GM04504 (cell line): ENCODE measurements at regions not wholly inside any gene's neighbourhood (a gene's known extent, or its start where the extent isn't known, plus 50 kb on each side); places are given as distances from the start of the nearest gene placed in this dataset.
A peak's percentile ranks its signal among the peaks of the same experiment; 100 is the strongest.
"Not testable (repeated sequence)": the region's sequence is repeated elsewhere in the genome, so short reads cannot be mapped to it uniquely, and the experiment has no call there.

Experiments used
- DNase-seq: peaks from one replicate; pipeline ENCODE4 v3.0.0-alpha.2; 2012; ENCODE audit warnings: low read depth

GRCh38 chr3:110955301-110955880 is 116.2 kb upstream of the NECTIN3 start:
- peak; percentile 10 for DNase-seq

- peak; percentile 9 for DNase-seq
Measured at GRCh38 chr3:110956081-110956480, 115.5 kb upstream of the NECTIN3 start.

GRCh38 chr3:110957247-110958025 is 114.2 kb upstream of the NECTIN3 start:
- DNase-seq = no peak

- DNase-seq = no peak
Measured at GRCh38 chr3:110958313-110959147, 113.1 kb upstream of the NECTIN3 start.

GRCh38 chr3:110965976-110966375 is 105.6 kb upstream of the NECTIN3 start:
- no peak for DNase-seq

GRCh38 chr3:110966966-110967663 is 104.5 kb upstream of the NECTIN3 start:
- DNase-seq = no peak

- no peak for DNase-seq
Measured at GRCh38 chr3:110968076-110968475, 103.5 kb upstream of the NECTIN3 start.

GRCh38 chr3:110969229-110970211 is 102.1 kb upstream of the NECTIN3 start:
- DNase-seq = no peak

- DNase-seq = no peak
Measured at GRCh38 chr3:110971010-110971601, 100.5 kb upstream of the NECTIN3 start.

- DNase-seq = no peak
Measured at GRCh38 chr3:110973263-110973895, 98.2 kb upstream of the NECTIN3 start.

GRCh38 chr3:110974902-110975301 is 96.7 kb upstream of the NECTIN3 start:
- no peak for DNase-seq

GRCh38 chr3:110984456-110985250 is 87.0 kb upstream of the NECTIN3 start:
- no peak for DNase-seq

GRCh38 chr3:110989446-110989845 is 82.2 kb upstream of the NECTIN3 start:
- DNase-seq = no peak

GRCh38 chr3:110995461-110996231 is 76.0 kb upstream of the NECTIN3 start:
- DNase-seq = peak; percentile 67

- not testable (repeated sequence) for DNase-seq
Measured at GRCh38 chr3:110998766-110999165, 72.8 kb upstream of the NECTIN3 start.

GRCh38 chr3:111006485-111006884 is 65.1 kb upstream of the NECTIN3 start:
- DNase-seq = not testable (repeated sequence)

- DNase-seq = no peak
Measured at GRCh38 chr3:111012388-111013248, 59.0 kb upstream of the NECTIN3 start.
